Mesenchymal stem cell (in vitro differentiated cells and primary cell): ENCODE measurements at regions not wholly inside any gene's neighbourhood (a gene's known extent, or its start where the extent isn't known, plus 50 kb on each side); places are given as distances from the start of the nearest gene placed in this dataset.

ENCODE experiments used
- DNase-seq: peaks from one replicate; pipeline ENCODE4 v3.0.0-alpha.2; 2013
- H2AFZ ChIP-seq: one replicate; pipeline ENCODE4 v1.6.1; 2013; ENCODE audit warnings: low read depth, mild to moderate bottlenecking, control low read depth, inconsistent platforms, low read length, moderate library complexity
- H2AK5ac ChIP-seq: 2 replicates; pipeline ENCODE4 v1.6.1; 2013; ENCODE audit warnings: low read length, moderate library complexity, mild to moderate bottlenecking, inconsistent platforms; ENCODE audit not compliant: severe bottlenecking
- H2BK120ac ChIP-seq: one replicate; pipeline ENCODE4 v1.6.1; 2013; ENCODE audit warnings: low read depth, mild to moderate bottlenecking, inconsistent platforms, low read length, moderate library complexity
- H2BK12ac ChIP-seq, 2 experiments: one replicate each; pipeline ENCODE4 v1.6.1; 2013; ENCODE audit warnings: inconsistent platforms in 2 of 2, low read length in 2 of 2, mild to moderate bottlenecking in 2 of 2, moderate library complexity in 2 of 2, control low read depth in 1 of 2
- H2BK15ac ChIP-seq: one replicate; pipeline ENCODE4 v1.6.1; 2013; ENCODE audit warnings: mild to moderate bottlenecking, low read depth, inconsistent platforms; ENCODE audit not compliant: poor library complexity, severe bottlenecking
- H2BK5ac ChIP-seq: 2 replicates; pipeline ENCODE4 v1.6.1; 2013; ENCODE audit warnings: low read depth, mild to moderate bottlenecking, low read length, control low read depth, inconsistent platforms; ENCODE audit not compliant: poor library complexity, severe bottlenecking
- H3K14ac ChIP-seq, 2 experiments: one replicate each; pipeline ENCODE4 v1.6.1; 2013; ENCODE audit warnings: inconsistent platforms in 2 of 2, low read length in 2 of 2, control low read depth in 1 of 2, mild to moderate bottlenecking in 1 of 2, moderate library complexity in 1 of 2
- H3K18ac ChIP-seq, 2 experiments: one replicate each; pipeline ENCODE4 v1.6.1; 2013; ENCODE audit warnings: inconsistent platforms in 2 of 2, low read length in 2 of 2, control low read depth in 1 of 2, low read depth in 1 of 2, mild to moderate bottlenecking in 1 of 2
- H3K23ac ChIP-seq, 2 experiments: one replicate each; pipeline ENCODE4 v1.6.1; 2013; ENCODE audit warnings: inconsistent platforms in 2 of 2, low read length in 2 of 2, mild to moderate bottlenecking in 2 of 2, moderate library complexity in 2 of 2, control low read depth in 1 of 2
- H3K27ac ChIP-seq: 2 replicates; pipeline ENCODE4 v1.5.1; 2013; ENCODE audit warnings: mild to moderate bottlenecking, moderate library complexity, low read length, control low read depth, inconsistent platforms; ENCODE audit not compliant: poor library complexity, severe bottlenecking
- H3K27me3 ChIP-seq, 2 experiments: 2 replicates each; pipeline versions ENCODE4 v1.6.1 to v1.7.0; 2013; ENCODE audit warnings: low read length in 2 of 2, mild to moderate bottlenecking in 2 of 2, moderate library complexity in 2 of 2, control low read depth in 1 of 2, inconsistent platforms in 1 of 2; ENCODE audit not compliant: control insufficient read depth in 1 of 2, insufficient read depth in 1 of 2
- H3K36me3 ChIP-seq, 2 experiments: 2 replicates each; pipeline versions ENCODE4 v1.6.1 to v1.7.0; 2013; ENCODE audit warnings: low read length in 2 of 2, control low read depth in 1 of 2, inconsistent platforms in 1 of 2, low read depth in 1 of 2, mild to moderate bottlenecking in 1 of 2; ENCODE audit not compliant: insufficient read depth in 2 of 2, control insufficient read depth in 1 of 2
- H3K4ac ChIP-seq, 2 experiments: one replicate each; pipeline ENCODE4 v1.6.1; 2013; ENCODE audit warnings: inconsistent platforms in 2 of 2, low read length in 2 of 2, mild to moderate bottlenecking in 2 of 2, moderate library complexity in 2 of 2, control low read depth in 1 of 2, low read depth in 1 of 2
- H3K4me1 ChIP-seq: 2 replicates; pipeline ENCODE4 v1.6.1; 2013; ENCODE audit warnings: low read depth, low read length, control low read depth; ENCODE audit not compliant: control insufficient read depth, insufficient read depth
- H3K4me2 ChIP-seq: 2 replicates; pipeline ENCODE4 v1.6.1; 2013; ENCODE audit warnings: low read length, mild to moderate bottlenecking, inconsistent platforms; ENCODE audit not compliant: poor library complexity, severe bottlenecking
- H3K4me3 ChIP-seq, 2 experiments: 2 replicates each; pipeline versions ENCODE4 v1.5.1 to v1.7.0; 2013; ENCODE audit warnings: low read length in 2 of 2, mild to moderate bottlenecking in 2 of 2, control low read depth in 1 of 2, low read depth in 1 of 2; ENCODE audit not compliant: insufficient read depth in 1 of 2
- H3K79me1 ChIP-seq: replicated peaks from 2 replicates; pipeline ENCODE4 v1.6.1; 2013; ENCODE audit warnings: mild to moderate bottlenecking, control low read depth, low read length, inconsistent platforms; ENCODE audit not compliant: poor library complexity, severe bottlenecking
- H3K9ac ChIP-seq: 2 replicates; pipeline ENCODE4 v1.7.0; 2013; ENCODE audit warnings: mild to moderate bottlenecking, low read length, moderate library complexity
- H3K9me3 ChIP-seq: 2 replicates; pipeline ENCODE4 v1.7.0; 2013; ENCODE audit warnings: mild to moderate bottlenecking, low read length; ENCODE audit not compliant: control insufficient read depth
- H4K8ac ChIP-seq: one replicate; pipeline ENCODE4 v1.6.1; 2013; ENCODE audit warnings: inconsistent platforms, mild to moderate bottlenecking, low read length, moderate library complexity
- H4K91ac ChIP-seq: one replicate; pipeline ENCODE4 v1.6.1; 2013; ENCODE audit warnings: mild to moderate bottlenecking, low read length, inconsistent platforms
- WGBS: methylation state at CpG from one replicate; pipeline ENCODE4 v1.1.7; 2013; ENCODE audit warnings: mixed read lengths; 5-methylcytosine and 5-hydroxymethylcytosine counted together

GRCh38 chr19:23528376-23528775 lies 133.1 kb upstream of the ZNF91 start:
- no peaks in the 10 kb centered on the region for H3K4me1 ChIP-seq
- no peaks in the 10 kb centered on the region for H3K27me3 ChIP-seq
- no peak overlapping the region for H2BK5ac ChIP-seq
- no peak overlapping the region for H3K23ac ChIP-seq
- no peak for DNase-seq
- H2AK5ac ChIP-seq = no peak overlapping the region
- no peak overlapping the region for H2BK120ac ChIP-seq
- no peak overlapping the region for H3K14ac ChIP-seq
- no peak overlapping the region for H3K4me3 ChIP-seq
- no peak overlapping the region for H2BK15ac ChIP-seq
- no peak overlapping the region for H3K4ac ChIP-seq
- no peak overlapping the region for H2AFZ ChIP-seq
- H4K8ac ChIP-seq = no peak overlapping the region
- no peak overlapping the region for H3K18ac ChIP-seq
- H3K27ac ChIP-seq = no peak overlapping the region
- no peak overlapping the region for H3K4me2 ChIP-seq
- H3K36me3 ChIP-seq = no peaks in the 10 kb centered on the region
- H3K9me3 ChIP-seq = peaks cover 44% of the 10 kb centered on the region
- no peak overlapping the region for H2BK12ac ChIP-seq
- no peak overlapping the region for H4K91ac ChIP-seq
- no peak overlapping the region for H3K9ac ChIP-seq
- no peaks in the 10 kb centered on the region for H3K79me1 ChIP-seq

- H4K8ac ChIP-seq = no peak overlapping the region
- H3K23ac ChIP-seq = no peak overlapping the region
- WGBS = 45% methylated on average over 2 of the region's 2 CpGs
- H2BK15ac ChIP-seq = no peak overlapping the region
- H2BK12ac ChIP-seq = no peak overlapping the region
- DNase-seq = no peak
- no peak overlapping the region for H2AFZ ChIP-seq
- no peak overlapping the region for H3K27ac ChIP-seq
- H3K4me3 ChIP-seq = no peak overlapping the region
- no peak overlapping the region for H2BK120ac ChIP-seq
- no peak overlapping the region for H3K4ac ChIP-seq
- no peak overlapping the region for H4K91ac ChIP-seq
- H2AK5ac ChIP-seq = no peak overlapping the region
- no peak overlapping the region for H3K18ac ChIP-seq
- H3K79me1 ChIP-seq = no peaks in the 10 kb centered on the region
- H2BK5ac ChIP-seq = no peak overlapping the region
- no peak overlapping the region for H3K14ac ChIP-seq
- no peaks in the 10 kb centered on the region for H3K36me3 ChIP-seq
- H3K9me3 ChIP-seq = peaks cover 44% of the 10 kb centered on the region
- no peak overlapping the region for H3K4me2 ChIP-seq
- no peak overlapping the region for H3K9ac ChIP-seq
- no peaks in the 10 kb centered on the region for H3K27me3 ChIP-seq
- H3K4me1 ChIP-seq = no peaks in the 10 kb centered on the region
Measured at GRCh38 chr19:23527797-23528196, 132.5 kb upstream of the ZNF91 start.

- Histone ChIP-seq H3K27me3 (no peaks in the 10 kb centered on the region), H3K79me1 (no peaks in the 10 kb centered on the region), H4K91ac (no peak overlapping the region), H3K4ac (no peak overlapping the region), H2BK15ac (no peak overlapping the region), H2AK5ac (no peak overlapping the region), H2BK5ac (no peak overlapping the region), H3K27ac (no peak overlapping the region), H3K4me1 (no peaks in the 10 kb centered on the region), H3K9me3 (peaks cover 42% of the 10 kb centered on the region), H3K23ac (no peak overlapping the region), H3K4me2 (no peak overlapping the region), H2BK12ac (no peak overlapping the region), H4K8ac (no peak overlapping the region), H3K4me3 (no peak overlapping the region), H2AFZ (no peak overlapping the region), H2BK120ac (no peak overlapping the region), H3K18ac (no peak overlapping the region), H3K9ac (no peak overlapping the region), H3K36me3 (no peaks in the 10 kb centered on the region), H3K14ac (no peak overlapping the region)
- DNase-seq = no peak
- WGBS = 34% methylated on average over 2 of the region's 4 CpGs
Measured at GRCh38 chr19:23526302-23526701, 131.0 kb upstream of the ZNF91 start.

GRCh38 chr19:23525276-23525852 lies 130.1 kb upstream of the ZNF91 start:
- H3K79me1 ChIP-seq = no peaks in the 10 kb centered on the region
- WGBS = 92% methylated on average over 2 of the region's 2 CpGs
- no peak overlapping the region for H2BK12ac ChIP-seq
- H2BK5ac ChIP-seq = no peak overlapping the region
- H3K23ac ChIP-seq = no peak overlapping the region
- DNase-seq = no peak
- H3K4ac ChIP-seq = no peak overlapping the region
- H3K4me1 ChIP-seq = no peaks in the 10 kb centered on the region
- H3K27me3 ChIP-seq = no peaks in the 10 kb centered on the region
- no peak overlapping the region for H3K14ac ChIP-seq
- no peak overlapping the region for H2AK5ac ChIP-seq
- no peaks in the 10 kb centered on the region for H3K36me3 ChIP-seq
- H4K91ac ChIP-seq = no peak overlapping the region
- no peak overlapping the region for H3K27ac ChIP-seq
- no peak overlapping the region for H3K18ac ChIP-seq
- H3K4me2 ChIP-seq = no peak overlapping the region
- H2BK15ac ChIP-seq = no peak overlapping the region
- H3K9ac ChIP-seq = no peak overlapping the region
- no peak overlapping the region for H2AFZ ChIP-seq
- H3K9me3 ChIP-seq = peaks cover 41% of the 10 kb centered on the region
- H3K4me3 ChIP-seq = no peak overlapping the region
- no peak overlapping the region for H4K8ac ChIP-seq
- H2BK120ac ChIP-seq = no peak overlapping the region
